ENCODE measurements at regions not wholly inside any gene's neighbourhood (a gene's known extent, or its start where the extent isn't known, plus 50 kb on each side); places are given as distances from the start of the nearest gene placed in this dataset.

GRCh38 chr7:155974186-155974897 is 162.1 kb upstream of the SHH start:
- Histone ChIP-seq H3K4me3 (replicated peaks in 1 of 4; ENCODE audit: control extremely low read depth in 1 of 4, insufficient read depth in 1 of 4, low read depth in 3 of 4, low read length in 4 of 4) (no peak overlapping the region), H4K20me1 (ENCODE audit: control insufficient read depth, extremely low read depth, insufficient read depth, low read length) (no peaks in the 10 kb centered on the region), H3K27me3 (ENCODE audit: control insufficient read depth, insufficient read depth, low read length) (no peaks in the 10 kb centered on the region), H3K36me3 (ENCODE audit: control insufficient read depth, insufficient read depth, low read length) (no peaks in the 10 kb centered on the region), H3K9ac (ENCODE audit: insufficient read depth, low read length) (no peak overlapping the region), H3K27ac (ENCODE audit: insufficient read depth, low read length) (no peak overlapping the region), H3K9me3 (ENCODE audit: control insufficient read depth, insufficient read depth, low read depth, low read length) (no peaks in the 10 kb centered on the region), H3K4me2 (ENCODE audit: extremely low read depth, insufficient read depth, low read length) (no peak overlapping the region), H3K4me1 (ENCODE audit: control insufficient read depth, extremely low read depth, insufficient read depth, low read length) (no peaks in the 10 kb centered on the region), H3K79me2 (ENCODE audit: control insufficient read depth, insufficient read depth, low read length) (no peaks in the 10 kb centered on the region), H2AFZ (ENCODE audit: low read length) (no peak overlapping the region)
- TF ChIP-seq EZH2 (IDR thresholded peaks at IDR 0.05; ENCODE audit: low read length, missing control alignments) = no peak
- TF ChIP-seq CTCF (conservative IDR thresholded peaks at IDR 0.05 in 1 of 2, IDR thresholded peaks at IDR 0.05 in 1 of 2; ENCODE audit: low read depth in 1 of 2, low read length in 2 of 2) = no peak
- no peak for DNase-seq (ENCODE audit: low read depth in 2 of 2)

DNA sequence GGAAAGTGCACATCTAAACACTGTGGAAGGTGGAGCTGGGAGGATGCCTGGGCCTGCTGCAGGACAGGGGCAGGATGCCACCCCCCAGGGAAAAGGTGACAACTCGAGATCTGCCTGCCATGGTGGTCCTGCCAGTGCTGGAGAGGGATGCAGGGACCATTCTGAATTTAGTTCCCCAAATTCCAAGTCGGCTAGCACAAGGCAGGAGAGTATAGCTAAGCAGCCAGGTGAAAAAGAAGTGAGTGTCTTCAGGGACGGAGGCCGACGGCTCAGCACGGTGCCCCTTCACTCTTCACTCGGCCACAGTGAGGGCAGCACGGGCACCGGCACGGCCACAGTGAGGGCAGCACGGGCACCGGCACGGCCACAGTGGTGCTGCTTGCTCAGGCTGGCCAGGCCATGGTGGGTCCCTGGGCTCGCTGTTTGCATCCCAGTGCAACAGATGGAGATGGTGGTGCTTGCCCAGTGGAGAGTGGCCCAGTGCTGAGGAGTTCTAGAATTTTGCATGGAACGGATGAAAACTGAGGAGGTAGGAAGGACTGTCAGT is 161.3 kb upstream of the SHH start:
- no peaks in the 10 kb centered on the region for H3K27me3 ChIP-seq (ENCODE audit: control insufficient read depth, insufficient read depth, low read length)
- H2AFZ ChIP-seq (ENCODE audit: low read length) = no peak overlapping the region
- H3K9ac ChIP-seq (ENCODE audit: insufficient read depth, low read length) = no peak overlapping the region
- H3K4me1 ChIP-seq (ENCODE audit: control insufficient read depth, extremely low read depth, insufficient read depth, low read length) = no peaks in the 10 kb centered on the region
- H3K9me3 ChIP-seq (ENCODE audit: control insufficient read depth, insufficient read depth, low read depth, low read length) = no peaks in the 10 kb centered on the region
- TF ChIP-seq CTCF (conservative IDR thresholded peaks at IDR 0.05 in 1 of 2, IDR thresholded peaks at IDR 0.05 in 1 of 2; ENCODE audit: low read depth in 1 of 2, low read length in 2 of 2) (no peak), EZH2 (IDR thresholded peaks at IDR 0.05; ENCODE audit: low read length, missing control alignments) (no peak)
- H3K36me3 ChIP-seq (ENCODE audit: control insufficient read depth, insufficient read depth, low read length) = no peaks in the 10 kb centered on the region
- H3K27ac ChIP-seq (ENCODE audit: insufficient read depth, low read length) = no peak overlapping the region
- H3K4me3 ChIP-seq (replicated peaks in 1 of 4; ENCODE audit: control extremely low read depth in 1 of 4, insufficient read depth in 1 of 4, low read depth in 3 of 4, low read length in 4 of 4) = no peak overlapping the region
- no peaks in the 10 kb centered on the region for H4K20me1 ChIP-seq (ENCODE audit: control insufficient read depth, extremely low read depth, insufficient read depth, low read length)
- DNase-seq (ENCODE audit: low read depth in 2 of 2) = no peak
- H3K4me2 ChIP-seq (ENCODE audit: extremely low read depth, insufficient read depth, low read length) = no peak overlapping the region
- H3K79me2 ChIP-seq (ENCODE audit: control insufficient read depth, insufficient read depth, low read length) = no peaks in the 10 kb centered on the region

DNA sequence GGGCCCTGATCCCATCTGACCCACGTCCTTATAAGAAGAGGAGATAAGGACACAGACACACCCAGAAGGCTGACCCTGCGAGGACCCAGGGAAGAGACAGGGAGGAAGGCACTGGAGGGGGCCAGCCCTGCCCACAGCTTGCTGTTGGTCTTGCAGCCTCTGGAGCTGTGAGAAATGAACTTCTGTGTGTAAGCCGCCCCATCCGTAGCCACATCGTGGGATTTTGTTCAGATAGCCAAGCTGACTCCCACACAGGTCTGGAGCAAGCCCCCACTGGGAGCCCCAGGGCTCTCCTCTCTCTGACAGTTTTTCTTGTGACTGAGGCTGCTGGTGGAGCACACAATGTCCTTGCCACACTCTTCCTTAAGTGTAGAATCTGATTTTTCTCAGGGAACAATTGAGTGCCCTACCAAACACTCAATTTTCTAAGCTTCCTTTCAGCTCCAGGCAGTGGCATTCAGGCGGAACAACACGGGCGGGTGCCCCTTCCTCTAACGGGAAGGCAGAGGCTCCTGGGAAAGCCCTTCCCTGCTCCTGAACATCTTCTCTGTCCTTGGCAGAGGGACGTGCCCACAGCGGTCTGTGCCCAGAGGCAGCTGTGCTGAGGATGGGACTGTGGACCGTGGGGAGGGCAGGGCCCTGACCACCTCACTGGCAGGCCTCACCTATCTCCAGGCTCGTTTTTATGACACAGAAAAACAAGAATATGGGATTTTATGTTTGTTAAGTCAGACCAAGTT is 160.6 kb upstream of the SHH start:
- H4K20me1 ChIP-seq (ENCODE audit: control insufficient read depth, extremely low read depth, insufficient read depth, low read length) = no peaks in the 10 kb centered on the region
- H3K4me3 ChIP-seq (replicated peaks in 1 of 4; ENCODE audit: control extremely low read depth in 1 of 4, insufficient read depth in 1 of 4, low read depth in 3 of 4, low read length in 4 of 4) = no peak overlapping the region
- no peaks in the 10 kb centered on the region for H3K36me3 ChIP-seq (ENCODE audit: control insufficient read depth, insufficient read depth, low read length)
- TF ChIP-seq EZH2 (IDR thresholded peaks at IDR 0.05; ENCODE audit: low read length, missing control alignments) = no peak
- no peak for TF ChIP-seq CTCF (conservative IDR thresholded peaks at IDR 0.05 in 1 of 2, IDR thresholded peaks at IDR 0.05 in 1 of 2; ENCODE audit: low read depth in 1 of 2, low read length in 2 of 2)
- no peaks in the 10 kb centered on the region for H3K27me3 ChIP-seq (ENCODE audit: control insufficient read depth, insufficient read depth, low read length)
- no peaks in the 10 kb centered on the region for H3K4me1 ChIP-seq (ENCODE audit: control insufficient read depth, extremely low read depth, insufficient read depth, low read length)
- no peak overlapping the region for H2AFZ ChIP-seq (ENCODE audit: low read length)
- H3K9me3 ChIP-seq (ENCODE audit: control insufficient read depth, insufficient read depth, low read depth, low read length) = no peaks in the 10 kb centered on the region
- H3K79me2 ChIP-seq (ENCODE audit: control insufficient read depth, insufficient read depth, low read length) = no peaks in the 10 kb centered on the region
- DNase-seq (ENCODE audit: low read depth in 2 of 2) = no peak
- H3K27ac ChIP-seq (ENCODE audit: insufficient read depth, low read length) = no peak overlapping the region
- no peak overlapping the region for H3K9ac ChIP-seq (ENCODE audit: insufficient read depth, low read length)
- no peak overlapping the region for H3K4me2 ChIP-seq (ENCODE audit: extremely low read depth, insufficient read depth, low read length)
